ENCODE measurements at regions not wholly inside any gene's neighbourhood (a gene's known extent, or its start where the extent isn't known, plus 50 kb on each side); places are given as distances from the start of the nearest gene placed in this dataset.

- no peak for TF ChIP-seq CTCF (IDR thresholded peaks at IDR 0.05; ENCODE audit: low read length)
- no peak for TF ChIP-seq EZH2phosphoT487 (IDR thresholded peaks at IDR 0.05; ENCODE audit: low read length)
- TF ChIP-seq EZH2 (optimal IDR thresholded peaks at IDR 0.05; ENCODE audit: low read depth, low read length): no peak
Measured at GRCh38 chr2:82994151-82994550, 1464.9 kb downstream of the SUCLG1 start.
